HepG2 (cell line): ENCODE measurements at regions not wholly inside any gene's neighbourhood (a gene's known extent, or its start where the extent isn't known, plus 50 kb on each side); places are given as distances from the start of the nearest gene placed in this dataset.

Experiments
- ATAC-seq: fragments of 200-7000 bp; cut with Tn5 transposase; 3 replicates; pipeline ENCODE4 v1.9.1; 2020; ENCODE audit warnings: mild to moderate bottlenecking, moderate library complexity
- BruUV-seq: library from RNA; stranded (reverse); fragments of 400-500 nt; replicated peaks from 2 replicates; lab custom pipeline; 2021; lab: Mats Ljungman, UMichigan
- CTCF ChIA-PET: fragments of 300-600 bp; formaldehyde crosslinking; extraction: SDS; loops from one replicate; lab custom pipeline; 2021; ENCODE audit warnings: low total read pairs, inconsistent platforms, low intra/inter-chr PET ratio; lab: Yijun Ruan, JAX
- POLR2A ChIA-PET: fragments of 350-600 bp; sonication (Branson Sonifier 250); formaldehyde crosslinking; loops from one replicate; lab custom pipeline; 2020; ENCODE audit warnings: antibody characterized with exemption, inconsistent platforms; lab: Yijun Ruan, JAX
- DNase-seq: peaks from one replicate; pipeline ENCODE4 v3.0.0-alpha.2; 2015; ENCODE audit warnings: low spot score
- FAIRE-seq: peaks from 3 replicates; lab custom pipeline; 2011; peaks lifted over from hg19 to GRCh38; lab: Jason Lieb, UNC
- H2AFZ ChIP-seq: one replicate; pipeline ENCODE4 v1.6.1; 2011; ENCODE audit warnings: low read length, inconsistent platforms
- H3K27ac ChIP-seq: fragments of 300-600 bp; 3 replicates; pipeline ENCODE4 v1.8.0; 2011; ENCODE audit warnings: mixed run types, mild to moderate bottlenecking, mixed read lengths, low read length, inconsistent platforms; ENCODE audit not compliant: insufficient read depth; ENCODE audit errors: extremely low read length
- H3K27me3 ChIP-seq, 2 experiments: fragments of 200-600 bp in 1 of 2; 2 replicates in 1 of 2; 3 replicates in 1 of 2; pipeline versions ENCODE4 v1.6.0 to v1.8.0; 2011; ENCODE audit warnings: low read length in 2 of 2, mild to moderate bottlenecking in 2 of 2, moderate library complexity in 2 of 2, inconsistent platforms in 1 of 2; ENCODE audit not compliant: insufficient read depth in 2 of 2, control insufficient read depth in 1 of 2
- H3K36me3 ChIP-seq, 2 experiments: fragments of 200-600 bp in 1 of 2; replicated peaks in 1 of 2; 2 replicates in 1 of 2; 3 replicates in 1 of 2; pipeline versions ENCODE4 v1.5.1 to v1.8.0; 2011; ENCODE audit warnings: low read length in 2 of 2, inconsistent platforms in 1 of 2; ENCODE audit not compliant: insufficient read depth in 2 of 2, control insufficient read depth in 1 of 2
- H3K4me1 ChIP-seq: 2 replicates; pipeline ENCODE4 v1.5.1; 2012; ENCODE audit warnings: low read length, inconsistent platforms; ENCODE audit not compliant: insufficient read depth
- H3K4me2 ChIP-seq: 2 replicates; pipeline ENCODE4 v1.6.0; 2011; ENCODE audit warnings: low read depth, low read length, inconsistent platforms
- H3K4me3 ChIP-seq, 3 experiments: fragments of 200-600 bp in 1 of 3; sonication (generic), shearing (Covaris generic) in 1 of 3; replicated peaks in 1 of 3; 2 replicates each; pipeline ENCODE4 v1.5.1; 2011 to 2016; ENCODE audit warnings: low read length in 3 of 3, inconsistent platforms in 2 of 3, low read depth in 2 of 3, mild to moderate bottlenecking in 2 of 3, control low read depth in 1 of 3, mixed read lengths in 1 of 3; ENCODE audit not compliant: insufficient read depth in 1 of 3
- H3K79me2 ChIP-seq: one replicate; pipeline ENCODE4 v1.6.1; 2011; ENCODE audit warnings: low read length, inconsistent platforms; ENCODE audit not compliant: insufficient read depth
- H3K9ac ChIP-seq: 2 replicates; pipeline ENCODE4 v1.6.0; 2011; ENCODE audit warnings: mild to moderate bottlenecking, low read depth, low read length, inconsistent platforms; ENCODE audit not compliant: insufficient read depth
- H3K9me3 ChIP-seq: 2 replicates; pipeline ENCODE4 v1.5.1; 2012; ENCODE audit warnings: mild to moderate bottlenecking, low read length
- H4K20me1 ChIP-seq: 2 replicates; pipeline ENCODE4 v1.6.0; 2011; ENCODE audit warnings: inconsistent platforms, mild to moderate bottlenecking, low read length, moderate library complexity; ENCODE audit not compliant: insufficient read depth
- ATRX ChIP-seq: sonication (generic); formaldehyde crosslinking; IDR thresholded peaks from 2 replicates; pipeline ENCODE4 v1.4.0; 2020; ENCODE audit warnings: missing genetic modification reagents, borderline replicate concordance
- BCL6 ChIP-seq: IDR thresholded peaks from 2 replicates; pipeline ENCODE4 v1.6.1; 2016; ENCODE audit warnings: missing genetic modification reagents, missing compliant biosample characterization
- CEBPB ChIP-seq: IDR thresholded peaks from 2 replicates; pipeline ENCODE4 v1.6.1; 2011; ENCODE audit warnings: low read depth, low read length, improper control_type of control experiment, borderline replicate concordance
- CEBPG ChIP-seq: IDR thresholded peaks from 2 replicates; pipeline ENCODE4 v1.6.1; 2016
- FOSL2 ChIP-seq: sonication (generic); formaldehyde crosslinking; IDR thresholded peaks from 2 replicates; pipeline ENCODE4 v1.4.0; 2020; ENCODE audit warnings: missing genetic modification reagents
- FOXA3 ChIP-seq: IDR thresholded peaks from 2 replicates; pipeline ENCODE4 v1.6.1; 2016; ENCODE audit warnings: missing genetic modification reagents, missing compliant biosample characterization
- GATAD2A ChIP-seq: IDR thresholded peaks from 2 replicates; pipeline ENCODE4 v1.6.1; 2016
- HNF4A ChIP-seq: sonication (generic); formaldehyde crosslinking; IDR thresholded peaks from 2 replicates; pipeline ENCODE4 v1.4.0; 2020; ENCODE audit warnings: missing genetic modification reagents
- HNF4G ChIP-seq, 2 experiments: sonication (generic) in 1 of 2; formaldehyde crosslinking in 1 of 2; IDR thresholded peaks; 2 replicates each; pipeline versions ENCODE4 v1.4.0 to v1.6.1; 2011 to 2020; ENCODE audit warnings: borderline replicate concordance in 2 of 2, low read depth in 2 of 2, mild to moderate bottlenecking in 2 of 2, low read length in 1 of 2, missing genetic modification reagents in 1 of 2, moderate library complexity in 1 of 2
- MXD3 ChIP-seq: IDR thresholded peaks from 2 replicates; pipeline ENCODE4 v1.6.1; 2016; ENCODE audit warnings: mild to moderate bottlenecking, missing biosample characterization, missing genetic modification reagents
- NCOA2 ChIP-seq: sonication (generic); formaldehyde crosslinking; IDR thresholded peaks from 2 replicates; pipeline ENCODE4 v1.8.0; 2022; ENCODE audit warnings: inconsistent platforms
- PHF5A ChIP-seq: IDR thresholded peaks from one replicate; pipeline ENCODE4 v1.6.1; 2018; ENCODE audit warnings: low read depth, missing genetic modification reagents; ENCODE audit not compliant: unreplicated experiment
- POGZ ChIP-seq: sonication (generic); formaldehyde crosslinking; IDR thresholded peaks from 2 replicates; pipeline ENCODE4 v1.4.0; 2020; ENCODE audit warnings: mild to moderate bottlenecking, missing genetic modification reagents
- SOX13 ChIP-seq, 3 experiments: fragments of 450-650 bp in 1 of 3; sonication (generic) in 1 of 3; formaldehyde crosslinking in 1 of 3; IDR thresholded peaks in 2 of 3; conservative IDR thresholded peaks in 1 of 3; 2 replicates each; pipeline versions ENCODE4 v1.5.0 to v1.6.1; 2016 to 2020; ENCODE audit warnings: antibody characterized with exemption in 1 of 3, mild to moderate bottlenecking in 1 of 3, missing compliant biosample characterization in 1 of 3, missing genetic modification reagents in 1 of 3, moderate library complexity in 1 of 3
- SOX6 ChIP-seq, 2 experiments: fragments of 450-650 bp in 1 of 2; sonication (generic) in 1 of 2; formaldehyde crosslinking in 1 of 2; IDR thresholded peaks; 2 replicates each; pipeline versions ENCODE4 v1.4.0 to v1.6.1; 2017 to 2020; ENCODE audit warnings: antibody characterized with exemption in 1 of 2, mild to moderate bottlenecking in 1 of 2, missing genetic modification reagents in 1 of 2
- TRAFD1 ChIP-seq: sonication (generic); formaldehyde crosslinking; IDR thresholded peaks from 2 replicates; pipeline ENCODE4 v1.5.1; 2020; ENCODE audit warnings: missing genetic modification reagents, mild to moderate bottlenecking, borderline replicate concordance
- ZNF616 ChIP-seq: sonication (generic); formaldehyde crosslinking; IDR thresholded peaks from 2 replicates; pipeline ENCODE4 v1.5.0; 2020; ENCODE audit warnings: low read depth, mild to moderate bottlenecking, missing genetic modification reagents
- WGBS: methylation state at CpG from one replicate; pipeline ENCODE4 v1.1.6; 2017; ENCODE audit warnings: low lambda C conversion rate; 5-methylcytosine and 5-hydroxymethylcytosine counted together
- in situ Hi-C: cut with HindIII; loops from 2 replicates; pipeline ENCODE4 v1.10.0; 2017; ENCODE audit warnings: low pct_unique_long_range_greater_than_20kb; ENCODE audit not compliant: extremely low pct_ligation_motif_present
- intact Hi-C: fragments of 100-400 bp; cut with micrococcal nuclease; formaldehyde crosslinking; loops from one replicate; pipeline ENCODE4 v1.10.0; 2022; ENCODE audit not compliant: unreplicated experiment

- intact Hi-C loops (no loop called here), in situ Hi-C loops (no loop called here)
- peak; percentile 16 for DNase-seq
- Histone ChIP-seq H3K4me3 (no peak overlapping the region), H3K9me3 (no peaks in the 10 kb centered on the region), H3K9ac (no peak overlapping the region), H3K27me3 (no peaks in the 10 kb centered on the region), H3K79me2 (no peaks in the 10 kb centered on the region), H4K20me1 (no peaks in the 10 kb centered on the region), H3K4me1 (peaks cover 11% of the 10 kb centered on the region; the same call in 1 of the 2 replicates), H3K4me2 (no peak overlapping the region; the same call in 1 of the 2 replicates), H2AFZ (no peak overlapping the region), H3K36me3 (no peaks in the 10 kb centered on the region), H3K27ac (no peak overlapping the region)
- POLR2A ChIA-PET, result no interaction called here
- no TSS peak for BruUV-seq
- TF ChIP-seq CEBPB (peak; percentile 83), FOXA3 (CRISPR knock-in tag) (0 out of 2 replicates have a peak, but pooled peaks have one; percentile 8), MXD3 (CRISPR knock-in tag) (no peak), SOX13 (IDR thresholded peaks at IDR 0.05) (no peak), SOX13 (CRISPR knock-in tag; conservative IDR thresholded peaks at IDR 0.05 in 1 of 2, IDR thresholded peaks at IDR 0.05 in 1 of 2) (peak in 1 of 2 experiments; percentile 53; a peak in 1 of 4 replicates), FOSL2 (no peak), GATAD2A (CRISPR knock-in tag) (peak; percentile 28; the same call in 1 of the 2 replicates), PHF5A (CRISPR knock-in tag) (no peak), CEBPG (peak; percentile 76), SOX6 (IDR thresholded peaks at IDR 0.05) (no peak), SOX6 (CRISPR knock-in tag; IDR thresholded peaks at IDR 0.05) (peak; percentile 34; the same call in 1 of the 2 replicates), NCOA2 (0 out of 2 replicates have a peak, but pooled peaks have one; percentile 15), HNF4A (CRISPR knock-in tag) (peak; percentile 52), HNF4G (IDR thresholded peaks at IDR 0.05; ENCODE audit: borderline replicate concordance, low read depth, low read length) (0 out of 2 replicates have a peak, but pooled peaks have one; percentile 9), HNF4G (CRISPR knock-in tag; IDR thresholded peaks at IDR 0.05; ENCODE audit: borderline replicate concordance, low read depth) (no peak), POGZ (CRISPR knock-in tag) (0 out of 2 replicates have a peak, but pooled peaks have one; percentile 21), TRAFD1 (CRISPR knock-in tag) (no peak), ATRX (CRISPR knock-in tag) (no peak), BCL6 (CRISPR knock-in tag) (0 out of 2 replicates have a peak, but pooled peaks have one; percentile 30), ZNF616 (CRISPR knock-in tag) (no peak)
- no peak for ATAC-seq
- FAIRE-seq, result peak; percentile 12
- CTCF ChIA-PET, result no interaction called here
- WGBS, result 6% methylated on average over 4 of the region's 4 CpGs
Measured at GRCh38 chr12:31860401-31860800, 98.8 kb upstream of the RESF1 start.
